Natural killer cell (primary cell): ENCODE measurements at regions not wholly inside any gene's neighbourhood (a gene's known extent, or its start where the extent isn't known, plus 50 kb on each side); places are given as distances from the start of the nearest gene placed in this dataset.

Experiments used
- ATAC-seq, 3 donors: fragments of 150-1000 bp in 2 of 3; fragments of 200-7000 bp in 1 of 3; cut with Tn5 transposase; 1 replicate in 1 of 3; 2 replicates in 2 of 3; pipeline ENCODE4 v1.10.0; 2021; ENCODE audit warnings: mild to moderate bottlenecking in 2 of 3, moderate library complexity in 2 of 3
- DNase-seq, 2 donors: peaks; one replicate each; pipeline versions ENCODE4 v3.0.0 to v3.0.0-alpha.2; 2013 to 2021; ENCODE audit warnings: mixed read lengths in 1 of 2
- H3K27ac ChIP-seq: one replicate; pipeline ENCODE4 v1.5.1; 2013; ENCODE audit warnings: mild to moderate bottlenecking, low read length
- H3K27me3 ChIP-seq: one replicate; pipeline ENCODE4 v1.6.1; 2013; ENCODE audit warnings: low read length; ENCODE audit not compliant: control insufficient read depth, insufficient read depth
- H3K36me3 ChIP-seq: one replicate; pipeline ENCODE4 v1.6.1; 2013; ENCODE audit warnings: low read length; ENCODE audit not compliant: control insufficient read depth, insufficient read depth
- H3K4me1 ChIP-seq: one replicate; pipeline ENCODE4 v1.6.1; 2013; ENCODE audit warnings: low read length; ENCODE audit not compliant: control insufficient read depth, insufficient read depth
- H3K4me3 ChIP-seq: one replicate; pipeline ENCODE4 v1.5.1; 2013; ENCODE audit warnings: low read length
- H3K9me3 ChIP-seq: one replicate; pipeline ENCODE4 v1.6.1; 2013; ENCODE audit warnings: low read length; ENCODE audit not compliant: control insufficient read depth, insufficient read depth
- H3K27ac Mint-ChIP-seq, 2 donors: one replicate each; pipeline ENCODE4 v1.8.0; 2022; ENCODE audit warnings: mild to moderate bottlenecking in 2 of 2, mixed read lengths in 2 of 2, moderate library complexity in 1 of 2
- H3K27me3 Mint-ChIP-seq, 2 donors: one replicate each; pipeline ENCODE4 v1.8.0; 2022; ENCODE audit warnings: low read depth in 2 of 2, mixed read lengths in 2 of 2
- H3K36me3 Mint-ChIP-seq: one replicate; pipeline ENCODE4 v1.8.0; 2022; ENCODE audit warnings: mixed read lengths
- H3K4me1 Mint-ChIP-seq, 2 donors: one replicate each; pipeline ENCODE4 v1.8.0; 2022; ENCODE audit warnings: mixed read lengths in 2 of 2
- H3K4me3 Mint-ChIP-seq: one replicate; pipeline ENCODE4 v1.8.0; 2022; ENCODE audit warnings: mild to moderate bottlenecking, moderate library complexity, mixed read lengths
- H3K9me3 Mint-ChIP-seq, 2 donors: one replicate each; pipeline ENCODE4 v1.8.0; 2022; ENCODE audit warnings: mixed read lengths in 2 of 2
- CTCF ChIP-seq: fragments of 200-600 bp; IDR thresholded peaks from one replicate; pipeline ENCODE4 v1.8.0; 2022; ENCODE audit warnings: antibody characterized with exemption
- WGBS: methylation state at CpG from one replicate; pipeline ENCODE4 v1.1.7; 2013; ENCODE audit warnings: missing lambda C conversion rate; ENCODE audit not compliant: insufficient coverage; 5-methylcytosine and 5-hydroxymethylcytosine counted together
- intact Hi-C: fragments of 100-400 bp; cut with micrococcal nuclease; formaldehyde crosslinking; loops from one replicate; pipeline ENCODE4 v1.14.2; 2022

- H3K9me3 ChIP-seq: no peaks in the 10 kb centered on the region
- H3K36me3 ChIP-seq: no peaks in the 10 kb centered on the region
- no peak overlapping the region for H3K27ac ChIP-seq
- no peak overlapping the region for H3K4me3 Mint-ChIP-seq
- ATAC-seq: no peak
- H3K9me3 Mint-ChIP-seq: no peaks in the 10 kb centered on the region
- H3K4me3 ChIP-seq: no peak overlapping the region
- no peaks in the 10 kb centered on the region for H3K27me3 ChIP-seq
- no peak for DNase-seq
- no peak overlapping the region for H3K27ac Mint-ChIP-seq
- WGBS: 48% methylated on average over 1 of the region's 1 CpG
- H3K27me3 Mint-ChIP-seq: peaks cover 0 to 5% of the 10 kb centered on the region in 2 donors
- H3K4me1 ChIP-seq: no peaks in the 10 kb centered on the region
- H3K36me3 Mint-ChIP-seq: no peaks in the 10 kb centered on the region
- no peak for TF ChIP-seq CTCF
- no peaks in the 10 kb centered on the region for H3K4me1 Mint-ChIP-seq
- intact Hi-C loops: no loop called here
Measured at GRCh38 chr6:84280639-84281038, 53.2 kb upstream of the CEP162 start.

- ATAC-seq (no peak), DNase-seq (no peak)
- H3K4me1 ChIP-seq: no peaks in the 10 kb centered on the region
- Mint-ChIP-seq H3K4me1 (no peaks in the 10 kb centered on the region), H3K9me3 (no peaks in the 10 kb centered on the region), H3K4me3 (no peak overlapping the region), H3K27me3 (peaks cover 0 to 5% of the 10 kb centered on the region in 2 donors), H3K27ac (no peak overlapping the region), H3K36me3 (no peaks in the 10 kb centered on the region)
- no peak for TF ChIP-seq CTCF
- intact Hi-C loops: no loop called here
- H3K36me3 ChIP-seq: no peaks in the 10 kb centered on the region
- no peaks in the 10 kb centered on the region for H3K27me3 ChIP-seq
- no peak overlapping the region for H3K27ac ChIP-seq
- no peaks in the 10 kb centered on the region for H3K9me3 ChIP-seq
- no peak overlapping the region for H3K4me3 ChIP-seq
Measured at GRCh38 chr6:84280030-84280429, 52.6 kb upstream of the CEP162 start.

GRCh38 chr6:84278321-84278998 is 51.0 kb upstream of the CEP162 start:
- no peaks in the 10 kb centered on the region for H3K36me3 ChIP-seq
- no peaks in the 10 kb centered on the region for H3K27me3 ChIP-seq
- H3K4me3 Mint-ChIP-seq: no peak overlapping the region
- no peak overlapping the region for H3K27ac ChIP-seq
- no peaks in the 10 kb centered on the region for H3K9me3 ChIP-seq
- no peak overlapping the region for H3K27ac Mint-ChIP-seq
- H3K4me1 Mint-ChIP-seq: no peaks in the 10 kb centered on the region
- no peaks in the 10 kb centered on the region for H3K36me3 Mint-ChIP-seq
- no peak for TF ChIP-seq CTCF
- H3K27me3 Mint-ChIP-seq: peaks cover 0 to 5% of the 10 kb centered on the region in 2 donors
- no peaks in the 10 kb centered on the region for H3K9me3 Mint-ChIP-seq
- no peak overlapping the region for H3K4me3 ChIP-seq
- intact Hi-C loops: no loop called here
- WGBS: 81% methylated on average over 2 of the region's 6 CpGs
- no peak for DNase-seq
- H3K4me1 ChIP-seq: no peaks in the 10 kb centered on the region
- ATAC-seq: no peak
